Islet precursor cell (in vitro differentiated cells): ENCODE measurements at regions not wholly inside any gene's neighbourhood (a gene's known extent, or its start where the extent isn't known, plus 50 kb on each side); places are given as distances from the start of the nearest gene placed in this dataset.
"Not testable (repeated sequence)": the region's sequence is repeated elsewhere in the genome, so short reads cannot be mapped to it uniquely, and the experiment has no call there.

ENCODE experiments used
- DNase-seq: peaks from one replicate; pipeline ENCODE4 v3.0.0-alpha.2; 2018

GRCh38 chr4:159748834-159749444, 646.1 kb downstream of the RAPGEF2 start:
- no peak for DNase-seq

- no peak for DNase-seq
Observed at GRCh38 chr4:159757499-159757898, 654.6 kb downstream of the RAPGEF2 start.

GRCh38 chr4:159758061-159758460, 655.2 kb downstream of the RAPGEF2 start:
- no peak for DNase-seq

- no peak for DNase-seq
Observed at GRCh38 chr4:159762672-159763071, 659.8 kb downstream of the RAPGEF2 start.

GRCh38 chr4:159764343-159764952, 661.6 kb downstream of the RAPGEF2 start:
- DNase-seq = peak; percentile 53

GRCh38 chr4:159765382-159765781, 662.5 kb downstream of the RAPGEF2 start:
- no peak for DNase-seq

GRCh38 chr4:159766241-159766640, 663.4 kb downstream of the RAPGEF2 start:
- DNase-seq = no peak

- DNase-seq = no peak
Observed at GRCh38 chr4:159767406-159767805, 664.5 kb downstream of the RAPGEF2 start.

GRCh38 chr4:159768016-159768415, 665.1 kb downstream of the RAPGEF2 start:
- DNase-seq = no peak

GRCh38 chr4:159770401-159770800, 667.5 kb downstream of the RAPGEF2 start:
- no peak for DNase-seq

- DNase-seq = no peak
Observed at GRCh38 chr4:159770969-159771368, 668.1 kb downstream of the RAPGEF2 start.

- no peak for DNase-seq
Observed at GRCh38 chr4:159776961-159777360, 674.1 kb downstream of the RAPGEF2 start.

- no peak for DNase-seq
Observed at GRCh38 chr4:159777689-159778088, 674.8 kb downstream of the RAPGEF2 start.

GRCh38 chr4:159778298-159778697, 675.4 kb downstream of the RAPGEF2 start:
- DNase-seq = no peak

- no peak for DNase-seq
Observed at GRCh38 chr4:159779716-159780115, 676.8 kb downstream of the RAPGEF2 start.

GRCh38 chr4:159780196-159780922, 677.5 kb downstream of the RAPGEF2 start:
- no peak for DNase-seq

- no peak for DNase-seq
Observed at GRCh38 chr4:159787901-159788300, 685.0 kb downstream of the RAPGEF2 start.

- no peak for DNase-seq
Observed at GRCh38 chr4:159791334-159791733, 688.5 kb downstream of the RAPGEF2 start.

- DNase-seq = not testable (repeated sequence)
Observed at GRCh38 chr4:159804592-159804991, 701.7 kb downstream of the RAPGEF2 start.

- peak; percentile 53 for DNase-seq
Observed at GRCh38 chr4:159823743-159824142, 720.9 kb downstream of the RAPGEF2 start.

- DNase-seq = no peak
Observed at GRCh38 chr4:159828687-159829086, 725.8 kb downstream of the RAPGEF2 start.

GRCh38 chr4:159829184-159829583, 726.3 kb downstream of the RAPGEF2 start:
- no peak for DNase-seq

GRCh38 chr4:159837071-159837470, 734.2 kb downstream of the RAPGEF2 start:
- no peak for DNase-seq

- no peak for DNase-seq
Observed at GRCh38 chr4:159855731-159856130, 752.9 kb downstream of the RAPGEF2 start.
